GM12878 (cell line): ENCODE measurements at regions not wholly inside any gene's neighbourhood (a gene's known extent, or its start where the extent isn't known, plus 50 kb on each side); places are given as distances from the start of the nearest gene placed in this dataset.

Experiments used
- ATAC-seq: fragments of 200-7000 bp; cut with Tn5 transposase; 3 replicates; pipeline ENCODE4 v1.9.1; 2020; ENCODE audit warnings: mild to moderate bottlenecking, moderate library complexity
- BruUV-seq: library from RNA; stranded (reverse); fragments of 400-500 nt; replicated peaks from 2 replicates; lab custom pipeline; 2021; lab: Mats Ljungman, UMichigan
- CTCF ChIA-PET: fragments of 300-600 bp; sonication (Branson Sonifier 250); formaldehyde crosslinking; extraction: SDS; loops from one replicate; lab custom pipeline; 2021; ENCODE audit warnings: inconsistent platforms; lab: Yijun Ruan, JAX
- POLR2A ChIA-PET: fragments of 350-600 bp; formaldehyde crosslinking; extraction: SDS; loops from one replicate; lab custom pipeline; 2021; ENCODE audit warnings: inconsistent platforms; lab: Charles Lee
- RAD21 ChIA-PET: fragments of 300-600 bp; sonication (Branson Sonifier 250); formaldehyde crosslinking; loops from one replicate; lab custom pipeline; 2023; ENCODE audit warnings: antibody characterized with exemption; ENCODE audit not compliant: unreplicated experiment; lab: Charles Lee
- SMC1A ChIA-PET: fragments of 300-600 bp; sonication (Branson Sonifier 250); formaldehyde crosslinking; loops from one replicate; lab custom pipeline; 2023; ENCODE audit not compliant: unreplicated experiment, uncharacterized antibody; lab: Charles Lee
- DNase-seq: peaks from one replicate; pipeline ENCODE4 v3.0.0-alpha.2; 2011; ENCODE audit warnings: low read depth, low spot score
- FAIRE-seq: peaks from 3 replicates; lab custom pipeline; 2011; peaks lifted over from hg19 to GRCh38; lab: Jason Lieb, UNC
- H2AFZ ChIP-seq: 2 replicates; pipeline ENCODE4 v1.6.0; 2011; ENCODE audit warnings: low read depth, low read length, control low read depth; ENCODE audit not compliant: control insufficient read depth
- H3K27ac ChIP-seq: 2 replicates; pipeline ENCODE4 v1.5.1; 2011; ENCODE audit warnings: control low read depth; ENCODE audit not compliant: control insufficient read depth, insufficient read depth
- H3K27me3 ChIP-seq, 2 experiments: replicated peaks in 1 of 2; 2 replicates each; pipeline versions ENCODE4 v1.6.0 to v1.6.1; 2011; ENCODE audit warnings: low read length in 1 of 2; ENCODE audit not compliant: control insufficient read depth in 2 of 2, insufficient read depth in 2 of 2
- H3K36me3 ChIP-seq, 2 experiments: 2 replicates each; pipeline ENCODE4 v1.5.1; 2011; ENCODE audit warnings: low read length in 1 of 2; ENCODE audit not compliant: control insufficient read depth in 2 of 2, insufficient read depth in 2 of 2
- H3K4me1 ChIP-seq: 2 replicates; pipeline ENCODE4 v1.6.1; 2011; ENCODE audit warnings: mild to moderate bottlenecking, low read length, moderate library complexity, mixed read lengths; ENCODE audit not compliant: control insufficient read depth, insufficient read depth
- H3K4me2 ChIP-seq: 2 replicates; pipeline ENCODE4 v1.6.0; 2011; ENCODE audit warnings: control low read depth; ENCODE audit not compliant: control insufficient read depth, insufficient read depth
- H3K4me3 ChIP-seq: fragments of 200-600 bp; sonication (generic); 2 replicates; pipeline ENCODE4 v1.5.1; 2016
- H3K79me2 ChIP-seq: 2 replicates; pipeline ENCODE4 v1.6.0; 2011; ENCODE audit warnings: low read length; ENCODE audit not compliant: control insufficient read depth, insufficient read depth
- H3K9ac ChIP-seq: 2 replicates; pipeline ENCODE4 v1.8.0; 2011; ENCODE audit warnings: low read length, control low read depth, mixed read lengths; ENCODE audit not compliant: control insufficient read depth, insufficient read depth
- H3K9me3 ChIP-seq: replicated peaks from 3 replicates; pipeline ENCODE4 v1.5.1; 2011; ENCODE audit warnings: mild to moderate bottlenecking, low read length; ENCODE audit not compliant: control insufficient read depth, insufficient read depth
- H4K20me1 ChIP-seq: 2 replicates; pipeline ENCODE4 v1.6.0; 2011; ENCODE audit not compliant: control insufficient read depth, insufficient read depth
- CREB1 ChIP-seq: IDR thresholded peaks from 2 replicates; pipeline ENCODE4 v1.6.1; 2012; ENCODE audit warnings: low read depth, mild to moderate bottlenecking, inconsistent platforms
- ESRRA ChIP-seq: IDR thresholded peaks from 2 replicates; pipeline ENCODE4 v1.6.1; 2012; ENCODE audit warnings: mild to moderate bottlenecking, low read length, improper control_type of control experiment
- GABPA ChIP-seq: IDR thresholded peaks from 2 replicates; pipeline ENCODE4 v1.6.1; 2014; ENCODE audit warnings: antibody characterized with exemption, low read depth, mild to moderate bottlenecking, inconsistent platforms
- JUND ChIP-seq: IDR thresholded peaks from 2 replicates; pipeline ENCODE4 v1.6.1; 2012; ENCODE audit warnings: low read depth, mild to moderate bottlenecking, low read length, improper control_type of control experiment, moderate library complexity
- KAT2A ChIP-seq: conservative IDR thresholded peaks from 2 replicates; pipeline ENCODE4 v1.6.1; 2011; ENCODE audit warnings: low read depth, low read length; ENCODE audit not compliant: control insufficient read depth
- MTA2 ChIP-seq: fragments of 450-650 bp; IDR thresholded peaks from 2 replicates; pipeline ENCODE4 v1.6.1; 2016; ENCODE audit warnings: low read depth, mild to moderate bottlenecking, moderate library complexity
- MXI1 ChIP-seq: fragments of 150-350 bp; IDR thresholded peaks from 2 replicates; pipeline ENCODE4 v1.6.1; 2011; ENCODE audit warnings: low read depth, mild to moderate bottlenecking, inconsistent platforms, low read length, improper control_type of control experiment
- NBN ChIP-seq: fragments of 450-650 bp; IDR thresholded peaks from 2 replicates; pipeline ENCODE4 v1.6.1; 2016
- NKRF ChIP-seq: fragments of 450-650 bp; conservative IDR thresholded peaks from 2 replicates; pipeline ENCODE4 v1.6.1; 2017; ENCODE audit warnings: mild to moderate bottlenecking, moderate library complexity
- NR2C2 ChIP-seq: IDR thresholded peaks from 2 replicates; pipeline ENCODE4 v1.6.1; 2011; ENCODE audit warnings: borderline replicate concordance, low read depth; ENCODE audit not compliant: control insufficient read depth, insufficient read length
- NRF1 ChIP-seq: conservative IDR thresholded peaks from 2 replicates; pipeline ENCODE4 v1.6.1; 2011; ENCODE audit warnings: mild to moderate bottlenecking, low read depth, low read length, improper control_type of control experiment
- RELB ChIP-seq: fragments of 450-650 bp; IDR thresholded peaks from 2 replicates; pipeline ENCODE4 v1.6.1; 2017; ENCODE audit warnings: low read depth, mild to moderate bottlenecking, moderate library complexity
- ZNF207 ChIP-seq: fragments of 450-650 bp; IDR thresholded peaks from 2 replicates; pipeline ENCODE4 v1.6.1; 2014; ENCODE audit warnings: antibody characterized with exemption, mild to moderate bottlenecking, borderline replicate concordance
- ZNF384 ChIP-seq: IDR thresholded peaks from 2 replicates; pipeline ENCODE4 v1.6.1; 2012; ENCODE audit warnings: low read depth, mild to moderate bottlenecking, low read length, improper control_type of control experiment, borderline replicate concordance
- ZNF592 ChIP-seq: fragments of 450-650 bp; IDR thresholded peaks from 2 replicates; pipeline ENCODE4 v1.6.1; 2017; ENCODE audit warnings: mild to moderate bottlenecking, moderate library complexity
- WGBS: methylation state at CpG from one replicate; pipeline ENCODE4 v1.1.6; 2016; ENCODE audit warnings: low lambda C conversion rate; ENCODE audit not compliant: insufficient replicate concordance, insufficient coverage; ENCODE audit errors: missing lambda C conversion rate; 5-methylcytosine and 5-hydroxymethylcytosine counted together
- in situ Hi-C: fragments of 300-500 bp; cut with MboI; formaldehyde crosslinking; loops from 9 replicates; pipeline ENCODE4 v1.14.3; 2018; ENCODE audit warnings: mixed read lengths
- intact Hi-C: fragments of 100-400 bp; cut with micrococcal nuclease; formaldehyde crosslinking; loops from one replicate; pipeline ENCODE4 v1.14.2; 2022; ENCODE audit not compliant: unreplicated experiment

GRCh38 chr18:44320619-44321460 is 359.8 kb upstream of the SETBP1 start:
- CTCF ChIA-PET: interaction anchor here (0.6 to 1.2 kb wide), 2 partner anchors 85 to 223 kb away, joined by 3 read pairs; no protein-coding TSS in a partner anchor
- TF ChIP-seq MXI1: no peak
- TF ChIP-seq ZNF384: no peak
- no peak for TF ChIP-seq CREB1
- TF ChIP-seq ZNF592: no peak
- no peak for TF ChIP-seq ESRRA
- no peak for TF ChIP-seq JUND
- no peak for TF ChIP-seq KAT2A
- no peak for TF ChIP-seq RELB
- TF ChIP-seq NBN: no peak
- no peak for TF ChIP-seq MTA2
- no peak for TF ChIP-seq NR2C2
- TF ChIP-seq GABPA: no peak
- no peak for TF ChIP-seq NKRF
- TF ChIP-seq NRF1: no peak
- TF ChIP-seq ZNF207: no peak

More at GRCh38 chr18:44320619-44321460, 359.8 kb upstream of the SETBP1 start:
- whole genome bisulfite sequencing: 48% methylated on average over 26 of the region's 26 CpGs
- no peak overlapping the region for H2AFZ ChIP-seq
- no peaks in the 10 kb centered on the region for H3K36me3 ChIP-seq
- BruUV-seq: no TSS peak
- no peak overlapping the region for H3K4me2 ChIP-seq
- no peak overlapping the region for H3K4me3 ChIP-seq
- in situ Hi-C loops: no loop called here
- H3K27me3 ChIP-seq: no peaks in the 10 kb centered on the region
- FAIRE-seq (no peak), DNase-seq (no peak), ATAC-seq (no peak)
- ChIA-PET POLR2A (no interaction called here), SMC1A (interaction anchor here (0.6 kb wide), 1 partner anchor 1613 kb away, joined by 4 read pairs; no protein-coding TSS in a partner anchor), RAD21 (interaction anchor here (0.6 kb wide), 1 partner anchor 347 kb away, joined by 5 read pairs; no protein-coding TSS in a partner anchor)
- intact Hi-C loops: no loop called here
- H3K27ac ChIP-seq: no peak overlapping the region
- H3K9ac ChIP-seq: no peak overlapping the region
- no peaks in the 10 kb centered on the region for H3K9me3 ChIP-seq
- no peaks in the 10 kb centered on the region for H3K4me1 ChIP-seq
- H3K79me2 ChIP-seq: no peaks in the 10 kb centered on the region
- no peaks in the 10 kb centered on the region for H4K20me1 ChIP-seq
